Kidney tubule cell (primary cell): ENCODE measurements at regions not wholly inside any gene's neighbourhood (a gene's known extent, or its start where the extent isn't known, plus 50 kb on each side); places are given as distances from the start of the nearest gene placed in this dataset.
A peak's percentile ranks its signal among the peaks of the same experiment; 100 is the strongest.
"Not testable (repeated sequence)": the region's sequence is repeated elsewhere in the genome, so short reads cannot be mapped to it uniquely, and the experiment has no call there.

Source experiments
- DNase-seq: peaks from one replicate; pipeline ENCODE4 v3.0.0-alpha.2; 2018; ENCODE audit warnings: low spot score

GRCh38 chr10:8787649-8788048 is 733.2 kb downstream of the GATA3 start:
- DNase-seq = no peak

GRCh38 chr10:8790390-8790789 is 735.9 kb downstream of the GATA3 start:
- DNase-seq = no peak

- no peak for DNase-seq
Observed at GRCh38 chr10:8794860-8795259, 740.4 kb downstream of the GATA3 start.

- no peak for DNase-seq
Observed at GRCh38 chr10:8800426-8800825, 745.9 kb downstream of the GATA3 start.

- no peak for DNase-seq
Observed at GRCh38 chr10:8803992-8804391, 749.5 kb downstream of the GATA3 start.

- DNase-seq = no peak
Observed at GRCh38 chr10:8810677-8811076, 756.2 kb downstream of the GATA3 start.

GRCh38 chr10:8811201-8811600 is 756.7 kb downstream of the GATA3 start:
- DNase-seq = peak; percentile 1

- peak; percentile 26 for DNase-seq
Observed at GRCh38 chr10:8815969-8816368, 761.5 kb downstream of the GATA3 start.

- DNase-seq = no peak
Observed at GRCh38 chr10:8817299-8817698, 762.8 kb downstream of the GATA3 start.

GRCh38 chr10:8825611-8826010 is 771.1 kb downstream of the GATA3 start:
- no peak for DNase-seq

GRCh38 chr10:8829592-8829991 is 775.1 kb downstream of the GATA3 start:
- DNase-seq = no peak

- no peak for DNase-seq
Observed at GRCh38 chr10:8830048-8830447, 775.6 kb downstream of the GATA3 start.

GRCh38 chr10:8830876-8831275 is 776.4 kb downstream of the GATA3 start:
- no peak for DNase-seq

GRCh38 chr10:8835453-8836167 is 781.1 kb downstream of the GATA3 start:
- DNase-seq = no peak

- DNase-seq = no peak
Observed at GRCh38 chr10:8840356-8840755, 785.9 kb downstream of the GATA3 start.

GRCh38 chr10:8844141-8844540 is 789.7 kb downstream of the GATA3 start:
- DNase-seq = no peak

GRCh38 chr10:8852546-8852945 is 798.1 kb downstream of the GATA3 start:
- no peak for DNase-seq

GRCh38 chr10:8853048-8853447 is 798.6 kb downstream of the GATA3 start:
- no peak for DNase-seq

- DNase-seq = not testable (repeated sequence)
Observed at GRCh38 chr10:8868924-8869323, 814.4 kb downstream of the GATA3 start.

GRCh38 chr10:8873310-8873709 is 818.8 kb downstream of the GATA3 start:
- DNase-seq = peak; percentile 29

GRCh38 chr10:8874268-8874667 is 819.8 kb downstream of the GATA3 start:
- no peak for DNase-seq

GRCh38 chr10:8874972-8875371 is 820.5 kb downstream of the GATA3 start:
- no peak for DNase-seq

- DNase-seq = no peak
Observed at GRCh38 chr10:8876171-8876570, 821.7 kb downstream of the GATA3 start.

GRCh38 chr10:8889538-8889937 is 835.0 kb downstream of the GATA3 start:
- DNase-seq = no peak
